PC-9 (cell line): ENCODE measurements at regions not wholly inside any gene's neighbourhood (a gene's known extent, or its start where the extent isn't known, plus 50 kb on each side); places are given as distances from the start of the nearest gene placed in this dataset.

Experiments used
- BruUV-seq: library from RNA; stranded (reverse); fragments of 400-500 nt; replicated peaks from 2 replicates; lab custom pipeline; 2021; lab: Mats Ljungman, UMichigan
- CTCF ChIA-PET: fragments of 300-600 bp; sonication (Branson Sonifier 250); formaldehyde crosslinking; loops from one replicate; lab custom pipeline; 2022; ENCODE audit warnings: antibody characterized with exemption; lab: Charles Lee
- POLR2A ChIA-PET: fragments of 300-600 bp; sonication (Branson Sonifier 250); formaldehyde crosslinking; loops from one replicate; lab custom pipeline; 2022; ENCODE audit warnings: antibody characterized with exemption; ENCODE audit not compliant: unreplicated experiment; lab: Charles Lee
- DNase-seq, 2 experiments: peaks; one replicate each; pipeline versions ENCODE4 v3.0.0 to v3.0.0-alpha.2; 2015 to 2022; ENCODE audit warnings: mixed read lengths in 1 of 2
- H2AFZ ChIP-seq: fragments of 200-600 bp; sonication (generic); 2 replicates; pipeline ENCODE4 v1.8.1; 2017; ENCODE audit warnings: antibody characterized with exemption
- H3F3A ChIP-seq: fragments of 200-600 bp; sonication (generic); 2 replicates; pipeline ENCODE4 v1.8.1; 2017; ENCODE audit warnings: antibody characterized with exemption, mild to moderate bottlenecking, low read depth; ENCODE audit not compliant: insufficient read depth
- H3K27ac ChIP-seq: fragments of 200-600 bp; sonication (generic); 2 replicates; pipeline ENCODE4 v1.6.1; 2016; ENCODE audit warnings: mixed run types
- H3K27me3 ChIP-seq: fragments of 200-600 bp; sonication (generic); 2 replicates; pipeline ENCODE4 v1.6.1; 2016; ENCODE audit warnings: low read depth, mixed run types; ENCODE audit not compliant: insufficient read depth
- H3K36me3 ChIP-seq: fragments of 200-600 bp; sonication (generic); 2 replicates; pipeline ENCODE4 v1.6.1; 2016; ENCODE audit warnings: low read depth, mixed run types
- H3K4me1 ChIP-seq: fragments of 200-600 bp; sonication (generic); replicated peaks from 2 replicates; pipeline ENCODE4 v1.6.1; 2016; ENCODE audit warnings: mixed run types; ENCODE audit not compliant: insufficient read depth
- H3K4me2 ChIP-seq: fragments of 200-600 bp; sonication (generic); 2 replicates; pipeline ENCODE4 v1.6.1; 2017; ENCODE audit warnings: mixed run types
- H3K4me3 ChIP-seq: fragments of 200-600 bp; sonication (generic); 2 replicates; pipeline ENCODE4 v1.6.1; 2016; ENCODE audit warnings: mixed run types
- H3K79me2 ChIP-seq: fragments of 200-600 bp; sonication (generic); 2 replicates; pipeline ENCODE4 v1.6.1; 2017; ENCODE audit warnings: low read depth, mixed run types
- H3K9me2 ChIP-seq: fragments of 200-600 bp; sonication (generic); 2 replicates; pipeline ENCODE4 v1.8.1; 2017; ENCODE audit warnings: mild to moderate bottlenecking; ENCODE audit not compliant: insufficient read depth
- H3K9me3 ChIP-seq: fragments of 200-600 bp; sonication (generic); 2 replicates; pipeline ENCODE4 v1.8.1; 2016; ENCODE audit warnings: low read depth; ENCODE audit not compliant: insufficient read depth
- H4K20me1 ChIP-seq: fragments of 200-600 bp; sonication (generic); 2 replicates; pipeline ENCODE4 v1.8.1; 2017; ENCODE audit not compliant: insufficient read depth
- EZH2 ChIP-seq: fragments of 200-600 bp; sonication (generic); IDR thresholded peaks from 2 replicates; pipeline ENCODE4 v1.8.0; 2017; ENCODE audit warnings: antibody characterized with exemption, low read depth
- intact Hi-C: fragments of 100-400 bp; cut with micrococcal nuclease; formaldehyde crosslinking; loops from one replicate; pipeline ENCODE4 v1.10.0; 2022; ENCODE audit not compliant: unreplicated experiment
- TF ChIP-seq, protein P1 (sequence below): fragments of 200-600 bp; sonication (generic); conservative IDR thresholded peaks from 2 replicates; pipeline ENCODE4 v1.6.1; 2017; ENCODE audit warnings: mixed run types, antibody characterized with exemption, mild to moderate bottlenecking, moderate library complexity

DNA sequence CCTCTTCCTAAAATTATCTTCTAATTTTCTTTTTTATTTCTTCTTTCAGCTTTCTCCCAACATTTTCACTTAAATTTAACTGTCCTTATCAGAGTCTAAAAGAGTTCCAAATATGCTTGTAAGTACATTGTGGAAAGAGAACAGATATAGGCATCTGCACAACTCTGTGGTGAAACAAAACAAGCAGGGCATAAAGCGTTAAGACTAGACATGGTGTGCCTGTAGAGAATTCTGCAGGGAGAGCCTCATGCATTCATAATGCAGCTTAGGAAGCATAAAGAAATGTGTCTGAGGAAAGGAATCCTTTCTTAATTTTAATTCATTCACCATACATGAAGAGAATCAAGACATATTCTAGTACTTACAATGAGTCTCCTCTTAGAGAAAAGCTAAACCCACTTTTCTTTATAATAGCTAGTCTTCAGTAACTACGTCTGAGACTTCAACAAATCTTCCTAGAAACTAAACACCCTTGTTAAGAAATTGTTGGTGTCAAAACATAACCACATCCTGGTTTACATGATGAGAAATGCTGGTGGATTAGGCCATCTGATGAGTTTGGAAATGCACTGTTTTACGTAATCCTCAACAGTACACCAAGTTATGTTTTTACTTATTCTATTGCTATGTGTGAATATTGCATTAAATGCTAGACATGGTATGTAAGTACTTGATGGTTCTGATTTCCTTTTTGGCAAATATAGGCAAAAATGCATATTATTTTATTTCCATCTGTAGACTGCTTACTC is 307.8 kb upstream of the GIMD1 start:
- POLR2A ChIA-PET: no interaction called here
- intact Hi-C loops: no loop called here
- Histone ChIP-seq H3K4me2 (no peak overlapping the region), H3K9me2 (no peaks in the 10 kb centered on the region), H3K4me1 (no peaks in the 10 kb centered on the region), H3K36me3 (no peaks in the 10 kb centered on the region), H3K27me3 (no peaks in the 10 kb centered on the region), H4K20me1 (no peaks in the 10 kb centered on the region), H3K27ac (no peak overlapping the region), H2AFZ (no peak overlapping the region), H3K4me3 (no peak overlapping the region), H3F3A (no peaks in the 10 kb centered on the region), H3K79me2 (no peaks in the 10 kb centered on the region), H3K9me3 (no peaks in the 10 kb centered on the region)
- CTCF ChIA-PET: no interaction called here
- no TSS peak for BruUV-seq
- DNase-seq: no peak
- no peak for TF ChIP-seq EZH2
- TF ChIP-seq, protein P1, sequence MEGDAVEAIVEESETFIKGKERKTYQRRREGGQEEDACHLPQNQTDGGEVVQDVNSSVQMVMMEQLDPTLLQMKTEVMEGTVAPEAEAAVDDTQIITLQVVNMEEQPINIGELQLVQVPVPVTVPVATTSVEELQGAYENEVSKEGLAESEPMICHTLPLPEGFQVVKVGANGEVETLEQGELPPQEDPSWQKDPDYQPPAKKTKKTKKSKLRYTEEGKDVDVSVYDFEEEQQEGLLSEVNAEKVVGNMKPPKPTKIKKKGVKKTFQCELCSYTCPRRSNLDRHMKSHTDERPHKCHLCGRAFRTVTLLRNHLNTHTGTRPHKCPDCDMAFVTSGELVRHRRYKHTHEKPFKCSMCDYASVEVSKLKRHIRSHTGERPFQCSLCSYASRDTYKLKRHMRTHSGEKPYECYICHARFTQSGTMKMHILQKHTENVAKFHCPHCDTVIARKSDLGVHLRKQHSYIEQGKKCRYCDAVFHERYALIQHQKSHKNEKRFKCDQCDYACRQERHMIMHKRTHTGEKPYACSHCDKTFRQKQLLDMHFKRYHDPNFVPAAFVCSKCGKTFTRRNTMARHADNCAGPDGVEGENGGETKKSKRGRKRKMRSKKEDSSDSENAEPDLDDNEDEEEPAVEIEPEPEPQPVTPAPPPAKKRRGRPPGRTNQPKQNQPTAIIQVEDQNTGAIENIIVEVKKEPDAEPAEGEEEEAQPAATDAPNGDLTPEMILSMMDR: no peak

GRCh38 chr4:106671716-106672115 is 303.1 kb upstream of the GIMD1 start:
- no peak overlapping the region for H3K27ac ChIP-seq
- no TSS peak for BruUV-seq
- intact Hi-C loops: no loop called here
- ChIA-PET CTCF (no interaction called here), POLR2A (no interaction called here)
- H3F3A ChIP-seq: no peaks in the 10 kb centered on the region
- H3K36me3 ChIP-seq: no peaks in the 10 kb centered on the region
- H3K79me2 ChIP-seq: no peaks in the 10 kb centered on the region
- no peak overlapping the region for H2AFZ ChIP-seq
- no peaks in the 10 kb centered on the region for H3K9me2 ChIP-seq
- H4K20me1 ChIP-seq: no peaks in the 10 kb centered on the region
- no peak for TF ChIP-seq EZH2
- TF ChIP-seq, protein P1: no peak
- no peak for DNase-seq
- H3K4me1 ChIP-seq: no peaks in the 10 kb centered on the region
- no peak overlapping the region for H3K4me3 ChIP-seq
- H3K27me3 ChIP-seq: no peaks in the 10 kb centered on the region
- H3K9me3 ChIP-seq: no peaks in the 10 kb centered on the region
- no peak overlapping the region for H3K4me2 ChIP-seq

DNA sequence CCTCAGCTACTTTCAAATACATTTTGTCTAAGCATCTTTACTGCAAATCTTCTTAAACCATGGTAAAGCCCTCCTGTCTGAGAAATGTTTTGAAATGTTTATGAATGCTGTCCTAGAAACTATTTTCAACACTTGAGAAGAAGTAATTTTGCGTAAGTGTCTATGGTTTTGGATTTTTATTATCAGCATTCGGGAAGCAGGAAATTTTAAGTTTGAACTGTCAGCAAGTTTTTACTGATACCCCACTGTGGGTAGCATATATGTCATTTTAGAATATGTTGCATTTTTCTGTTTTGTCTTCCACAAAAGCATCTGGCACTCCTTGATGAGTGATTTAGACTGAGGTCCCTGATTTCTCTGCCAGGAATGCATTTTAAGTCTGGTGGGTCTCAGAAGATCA is 302.4 kb upstream of the GIMD1 start:
- no peaks in the 10 kb centered on the region for H4K20me1 ChIP-seq
- BruUV-seq: no TSS peak
- no peaks in the 10 kb centered on the region for H3F3A ChIP-seq
- no peak overlapping the region for H3K27ac ChIP-seq
- H3K4me3 ChIP-seq: no peak overlapping the region
- TF ChIP-seq, protein P1: no peak
- no peak for TF ChIP-seq EZH2
- no peaks in the 10 kb centered on the region for H3K9me2 ChIP-seq
- no peaks in the 10 kb centered on the region for H3K27me3 ChIP-seq
- CTCF ChIA-PET: no interaction called here
- no peaks in the 10 kb centered on the region for H3K9me3 ChIP-seq
- H3K4me2 ChIP-seq: no peak overlapping the region
- no peak for DNase-seq
- H2AFZ ChIP-seq: no peak overlapping the region
- intact Hi-C loops: no loop called here
- H3K4me1 ChIP-seq: no peaks in the 10 kb centered on the region
- POLR2A ChIA-PET: no interaction called here
- H3K79me2 ChIP-seq: no peaks in the 10 kb centered on the region
- H3K36me3 ChIP-seq: no peaks in the 10 kb centered on the region
